NCI-H2107 (cell line): ENCODE measurements at regions not wholly inside any gene's neighbourhood (a gene's known extent, or its start where the extent isn't known, plus 50 kb on each side); places are given as distances from the start of the nearest gene placed in this dataset.

Experiments used
- DNase-seq: peaks from one replicate; lab custom pipeline; 2025; lab: John Stamatoyannopoulos, UW

- DNase-seq = no peak
Observed at GRCh38 chr11:115695677-115696364, 191.6 kb upstream of the CADM1 start.

DNA sequence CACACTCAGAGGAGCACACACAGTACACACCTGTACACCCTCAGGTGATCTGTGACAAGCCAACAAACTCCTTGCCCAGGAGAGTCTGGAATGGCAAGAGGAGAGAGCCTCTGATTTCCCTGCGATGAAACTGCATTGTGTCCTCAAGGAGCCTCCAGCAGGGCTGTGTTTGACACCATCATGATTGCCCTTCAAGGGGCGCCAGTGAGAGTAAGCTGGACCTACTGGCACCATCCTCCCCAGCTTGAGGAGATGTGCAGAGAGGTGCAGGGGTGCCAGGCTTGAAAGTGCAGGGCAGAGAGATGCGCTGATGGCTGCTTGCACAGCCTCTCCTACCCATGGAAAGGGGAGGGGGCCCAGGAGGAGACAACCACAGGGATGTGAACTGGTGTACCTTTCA lies 188.8 kb upstream of the CADM1 start:
- DNase-seq = no peak

DNA sequence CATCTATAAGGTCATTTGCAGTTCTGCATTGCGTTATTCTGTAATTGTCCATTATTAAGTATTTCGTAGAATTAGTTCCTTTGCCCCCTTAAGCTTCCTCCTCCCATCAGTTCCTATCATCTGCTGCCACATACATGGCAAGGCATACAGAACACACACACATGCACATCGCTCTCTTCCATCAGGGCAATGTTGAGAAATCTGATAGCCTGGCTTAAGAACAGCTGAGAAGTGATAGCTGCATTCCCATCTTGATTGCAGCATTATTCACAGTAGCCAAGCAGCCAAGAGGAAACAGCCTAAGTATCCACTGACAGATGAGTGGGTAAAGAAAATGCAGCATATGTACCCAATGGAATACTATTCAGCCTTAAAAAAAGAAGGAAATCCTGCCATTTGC lies 186.8 kb upstream of the CADM1 start:
- DNase-seq = no peak

DNA sequence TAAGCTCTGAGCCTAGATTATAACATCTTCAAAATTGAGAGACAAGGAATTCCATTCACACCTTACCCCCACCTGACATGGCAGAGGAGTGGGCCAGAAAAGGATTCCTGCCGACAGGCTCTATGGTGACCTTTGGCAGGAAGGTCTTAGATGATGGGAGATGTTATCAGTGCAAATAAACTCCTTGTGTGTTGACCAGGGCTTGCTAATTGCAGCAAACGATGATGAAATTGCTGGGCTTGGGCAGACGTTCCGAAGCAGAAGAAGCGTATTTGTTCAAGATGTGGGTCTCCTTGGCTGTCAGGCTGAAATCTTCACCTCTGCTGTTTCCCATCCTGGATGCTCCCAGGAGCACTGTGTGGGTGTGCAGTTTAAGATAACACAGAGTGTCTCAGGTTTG lies 183.7 kb upstream of the CADM1 start:
- DNase-seq = no peak

GRCh38 chr11:115684699-115685098 lies 180.5 kb upstream of the CADM1 start:
- DNase-seq = no peak

GRCh38 chr11:115684135-115684534 lies 179.9 kb upstream of the CADM1 start:
- DNase-seq = no peak

- no peak for DNase-seq
Observed at GRCh38 chr11:115682888-115683287, 178.7 kb upstream of the CADM1 start.

DNA sequence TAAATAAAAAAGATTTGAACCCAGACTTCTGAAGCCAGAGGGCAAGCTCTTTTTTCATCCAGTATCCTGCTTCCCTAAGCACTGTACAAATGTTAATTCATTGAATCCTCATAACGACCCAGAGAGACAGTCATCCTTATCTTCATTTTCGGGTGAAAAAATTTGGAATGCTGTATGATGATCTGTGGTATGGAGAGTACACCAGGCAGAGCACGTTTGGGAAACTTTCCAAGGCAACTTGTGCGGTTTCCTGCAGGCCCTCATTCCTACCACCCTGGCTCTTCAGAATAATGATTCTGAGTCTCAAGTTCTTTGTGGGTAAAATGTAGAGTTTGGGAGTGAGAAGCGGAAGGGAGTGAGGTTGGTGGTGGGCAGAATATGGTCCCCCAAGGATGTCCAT lies 177.9 kb upstream of the CADM1 start:
- DNase-seq = no peak

- no peak for DNase-seq
Observed at GRCh38 chr11:115679945-115680344, 175.7 kb upstream of the CADM1 start.

GRCh38 chr11:115678942-115679341 lies 174.7 kb upstream of the CADM1 start:
- DNase-seq = no peak

GRCh38 chr11:115677190-115677589 lies 173.0 kb upstream of the CADM1 start:
- DNase-seq = no peak

DNA sequence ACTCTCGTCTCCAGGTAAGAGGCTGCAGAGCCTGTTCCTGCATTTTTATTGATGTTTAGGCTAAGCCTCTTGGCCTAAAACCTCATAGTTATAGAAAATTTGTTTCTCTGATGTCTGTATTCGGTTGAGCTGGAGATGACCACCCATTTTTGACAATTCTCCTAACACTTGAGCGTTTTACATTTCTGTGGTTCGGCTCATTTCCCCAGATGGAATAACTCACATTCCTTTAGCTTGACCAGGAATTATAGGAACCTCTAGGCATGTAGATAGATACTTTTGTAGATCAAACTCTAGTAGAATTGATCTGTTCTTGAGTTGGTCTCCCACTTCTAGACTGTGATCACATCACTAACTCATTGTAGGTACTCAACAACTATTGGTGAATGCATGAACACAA lies 172.6 kb upstream of the CADM1 start:
- DNase-seq = no peak

DNA sequence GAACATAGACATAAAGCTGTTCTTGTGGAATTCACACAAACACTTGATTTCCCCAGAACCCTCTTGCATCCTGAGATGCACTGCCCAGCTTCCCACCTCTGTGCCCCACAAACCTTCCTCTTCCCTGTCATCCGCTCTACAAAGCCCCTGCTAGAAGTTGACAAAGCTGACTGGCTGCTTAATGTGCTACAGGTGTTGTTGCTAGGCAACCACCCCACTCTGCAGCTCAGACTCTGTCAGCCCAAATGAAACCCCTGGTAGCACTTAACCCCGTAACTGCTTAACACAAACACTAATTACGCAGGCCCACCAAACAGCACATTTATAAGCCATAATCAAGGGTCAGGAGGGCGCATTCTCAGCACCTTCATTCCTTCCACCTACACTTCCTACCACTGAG lies 172.0 kb upstream of the CADM1 start:
- DNase-seq = no peak

- DNase-seq = no peak
Observed at GRCh38 chr11:115674937-115675544, 170.8 kb upstream of the CADM1 start.

GRCh38 chr11:115674176-115674936 lies 170.1 kb upstream of the CADM1 start:
- no peak for DNase-seq

DNA sequence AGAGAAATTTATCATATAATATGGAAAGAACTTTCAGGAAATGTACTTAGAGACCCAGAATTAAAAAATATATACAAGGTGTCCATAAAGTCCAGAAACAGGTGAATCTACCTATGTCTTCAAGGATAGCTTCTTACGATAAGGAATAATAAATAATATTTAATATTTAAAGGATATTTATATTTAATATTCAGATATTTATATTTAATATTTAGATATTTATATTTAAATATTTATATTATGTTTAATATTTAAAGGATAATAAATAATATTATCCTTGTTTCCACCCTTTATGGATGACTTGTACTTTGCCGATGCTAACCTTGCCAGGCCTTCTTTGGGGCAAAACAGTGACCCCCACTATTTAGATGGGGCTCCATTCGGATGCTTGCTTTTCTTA lies 169.5 kb upstream of the CADM1 start:
- no peak for DNase-seq

GRCh38 chr11:115672999-115673411 lies 168.8 kb upstream of the CADM1 start:
- no peak for DNase-seq

GRCh38 chr11:115672412-115672811 lies 168.2 kb upstream of the CADM1 start:
- no peak for DNase-seq

GRCh38 chr11:115670538-115671205 lies 166.5 kb upstream of the CADM1 start:
- no peak for DNase-seq

GRCh38 chr11:115665958-115666357 lies 161.7 kb upstream of the CADM1 start:
- no peak for DNase-seq

GRCh38 chr11:115665175-115665821 lies 161.1 kb upstream of the CADM1 start:
- DNase-seq = no peak

DNA sequence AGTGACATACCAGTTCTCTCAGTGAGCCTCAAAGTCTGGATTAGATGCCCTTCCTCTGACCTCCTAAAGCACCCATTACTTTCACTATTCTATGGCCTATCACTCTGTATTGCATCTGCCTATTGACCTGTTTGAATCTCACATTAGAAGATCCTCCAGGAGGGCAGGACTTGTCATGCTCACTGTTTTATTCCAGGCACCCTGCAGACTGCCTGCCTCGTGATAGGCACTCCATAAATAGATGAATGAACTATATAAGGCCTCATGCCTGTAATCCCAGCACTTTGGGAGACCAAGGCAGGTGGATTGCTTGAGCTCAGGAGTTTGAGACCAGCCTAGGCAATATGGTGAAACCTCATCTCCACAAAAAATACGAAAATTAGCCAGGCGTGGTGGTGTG lies 160.1 kb upstream of the CADM1 start:
- no peak for DNase-seq
